Fibroblast of skin of scalp (primary cell): ENCODE measurements at regions not wholly inside any gene's neighbourhood (a gene's known extent, or its start where the extent isn't known, plus 50 kb on each side); places are given as distances from the start of the nearest gene placed in this dataset.
A peak's percentile ranks its signal among the peaks of the same experiment; 100 is the strongest.

Source experiments
- DNase-seq: peaks from one replicate; pipeline ENCODE4 v3.0.0-alpha.2; 2013

DNA sequence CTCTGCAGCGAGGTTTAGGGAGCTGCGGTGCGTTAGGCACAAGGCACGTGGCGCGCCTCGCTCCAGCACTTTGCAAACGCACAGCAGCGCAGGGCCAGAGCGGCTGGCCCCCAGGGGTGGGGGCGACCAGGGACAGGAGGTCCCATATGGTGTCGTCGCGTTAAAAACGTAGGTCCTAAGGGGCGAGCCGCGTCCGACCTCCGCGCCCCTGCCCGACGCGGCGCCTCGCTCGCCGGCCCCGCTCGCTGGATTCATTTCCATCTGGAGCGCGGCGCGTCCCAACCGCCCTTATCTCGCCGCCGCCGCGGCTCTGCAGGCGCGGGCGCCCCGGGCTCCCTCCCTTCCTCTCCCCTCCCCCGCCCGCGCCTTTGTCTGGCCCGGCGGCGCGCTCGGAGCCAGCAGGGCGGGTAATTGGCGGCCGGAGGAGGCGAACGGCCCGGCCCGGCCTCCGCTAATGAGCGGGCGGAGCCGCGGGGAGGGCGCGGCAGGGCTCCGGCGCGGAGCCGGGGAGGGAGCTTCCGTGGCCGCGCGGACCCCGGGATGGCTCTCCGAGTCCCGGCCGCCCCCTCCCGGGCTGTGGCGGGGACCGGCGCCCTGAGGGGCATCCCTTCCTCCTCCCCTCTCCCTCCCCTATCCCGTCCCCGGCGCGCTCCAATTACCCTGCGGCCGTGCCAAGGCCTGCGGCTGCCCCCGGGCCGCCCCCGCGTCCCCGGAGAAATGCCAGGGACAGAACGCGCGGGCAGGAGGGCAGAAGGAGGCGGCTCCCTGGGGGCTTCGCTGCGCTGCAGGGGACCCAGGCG lies 409.0 kb downstream of the BCOR start:
- peak; percentile 46 for DNase-seq

DNA sequence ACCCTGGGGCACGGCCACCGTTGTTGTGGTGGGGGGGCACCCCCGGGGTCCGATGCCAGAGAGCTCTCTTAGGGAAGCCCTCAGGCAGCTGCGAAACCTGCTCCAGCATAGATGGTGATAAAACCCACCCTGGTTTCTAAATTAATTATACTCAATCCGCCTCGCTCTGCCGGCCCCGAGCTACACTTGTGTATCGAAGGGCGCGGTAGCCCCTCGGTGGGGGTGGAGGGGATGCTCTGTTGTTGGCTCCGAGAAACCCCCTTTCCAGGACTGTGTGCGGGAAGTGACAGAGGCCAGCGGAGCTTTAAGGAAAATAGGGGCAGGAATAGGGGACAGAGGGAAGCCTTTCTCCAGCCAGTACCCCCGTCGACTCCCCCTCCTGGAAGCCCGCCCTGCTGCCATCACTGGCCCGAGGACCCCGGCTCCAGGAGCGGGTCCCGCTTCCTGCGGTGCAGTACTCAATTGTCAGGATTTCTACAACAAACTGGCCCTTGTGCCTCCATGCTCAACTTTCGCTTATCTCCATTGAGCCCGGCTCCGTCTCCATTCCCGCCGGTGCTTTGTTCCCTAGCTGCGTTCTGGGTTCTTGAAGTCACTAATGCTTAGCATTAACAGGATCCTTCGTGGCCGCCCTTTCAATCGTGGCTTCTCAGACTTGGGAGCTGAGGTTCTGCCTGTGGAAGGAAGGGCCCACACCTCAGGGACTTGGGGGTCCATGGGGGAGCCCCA lies 408.2 kb downstream of the BCOR start:
- DNase-seq = no peak

DNA sequence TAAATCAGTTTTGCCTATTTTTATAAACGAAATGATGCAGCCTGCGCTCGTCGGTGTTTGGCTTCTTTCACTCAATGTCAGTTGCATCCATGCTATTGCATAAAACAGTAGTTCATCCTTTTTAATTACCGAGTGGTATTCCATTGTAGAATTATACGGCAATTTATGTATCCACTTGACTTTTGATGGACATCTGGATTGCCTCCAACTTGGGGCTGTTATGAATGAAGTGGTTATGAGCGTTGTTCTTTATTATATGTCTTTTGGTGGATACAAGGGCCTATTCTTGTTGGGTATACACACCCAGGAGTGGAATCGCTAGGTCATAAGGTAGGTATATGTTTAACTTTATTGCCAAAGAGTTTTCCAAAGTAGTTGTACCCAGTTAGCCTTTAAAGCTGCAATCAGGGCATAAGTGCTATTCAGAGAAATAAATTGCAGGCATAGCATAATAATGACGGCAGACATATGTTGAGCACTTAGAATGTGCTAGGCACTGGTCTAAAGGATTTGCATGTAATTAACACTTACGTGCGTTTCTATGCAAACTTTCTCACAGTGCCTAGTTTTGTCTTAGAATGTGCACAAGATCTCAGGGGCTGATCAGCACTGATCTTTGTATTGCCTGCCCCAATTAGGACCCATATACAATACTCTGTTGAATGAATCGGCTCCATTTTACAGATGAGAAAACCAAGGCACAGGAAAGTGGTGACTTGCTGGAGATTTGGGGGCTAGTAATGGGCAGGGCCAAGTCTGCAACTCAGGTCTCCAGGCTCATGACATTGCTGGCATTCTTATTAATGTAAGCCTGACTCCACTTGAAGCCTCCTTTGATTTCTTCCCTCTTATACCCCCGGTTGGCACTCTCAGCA lies 407.0 kb downstream of the BCOR start:
- DNase-seq = no peak

DNA sequence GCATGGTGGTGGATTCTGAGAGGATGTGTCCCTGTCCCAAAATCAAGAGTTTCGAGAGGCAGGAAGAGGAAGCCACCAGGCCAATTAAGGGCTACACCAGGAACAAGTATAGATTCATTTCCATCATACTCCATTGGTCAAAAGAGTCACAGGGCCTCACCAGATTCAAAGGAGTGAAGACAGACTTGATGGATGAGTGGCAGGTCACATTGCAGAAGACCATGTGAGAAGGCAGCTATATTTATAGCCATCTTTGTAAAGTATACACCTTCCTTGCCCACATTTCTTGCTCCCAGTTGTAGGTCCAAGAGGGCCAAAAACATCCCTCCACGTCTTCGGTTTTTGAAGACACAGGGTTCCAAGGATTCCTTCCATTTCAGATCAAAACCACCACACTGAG lies 406.0 kb downstream of the BCOR start:
- no peak for DNase-seq

DNA sequence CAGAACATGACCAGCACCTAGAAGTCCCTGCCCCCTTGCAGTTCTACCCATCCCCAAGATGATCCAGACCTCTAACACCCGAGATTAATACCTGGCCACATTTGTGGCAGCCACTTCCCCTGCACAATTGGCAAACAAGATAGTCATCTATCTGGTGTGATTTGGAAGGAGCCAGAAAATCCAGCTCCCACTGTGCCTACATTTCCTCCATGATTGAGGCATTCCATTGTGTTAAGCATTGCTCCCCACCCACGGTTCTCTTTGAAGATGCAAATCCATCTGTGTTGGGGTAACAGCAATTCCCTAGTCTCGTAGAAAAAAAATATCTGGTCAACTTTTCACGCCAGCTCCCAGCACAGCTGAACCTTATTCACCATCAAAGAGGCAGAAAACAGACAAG lies 405.0 kb downstream of the BCOR start:
- DNase-seq = no peak

DNA sequence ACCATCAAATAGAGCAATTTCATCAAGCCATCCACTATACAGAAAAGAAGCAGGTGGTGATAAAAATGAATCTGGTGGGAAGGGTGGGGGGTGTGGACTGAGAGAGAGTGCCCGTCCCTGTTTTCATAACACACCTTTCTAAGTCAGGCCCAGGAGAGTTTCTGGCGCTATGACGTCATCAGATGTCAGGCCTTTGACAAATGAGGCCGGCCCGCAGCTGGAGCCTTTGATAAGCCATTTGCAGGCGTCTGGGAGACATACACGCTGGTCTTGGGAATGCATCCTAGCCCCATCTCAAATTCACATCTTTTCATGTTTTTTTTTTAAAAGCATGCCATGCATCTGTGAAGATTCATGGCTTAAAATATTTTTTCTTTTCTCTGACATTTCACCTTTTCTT lies 404.5 kb downstream of the BCOR start:
- no peak for DNase-seq

DNA sequence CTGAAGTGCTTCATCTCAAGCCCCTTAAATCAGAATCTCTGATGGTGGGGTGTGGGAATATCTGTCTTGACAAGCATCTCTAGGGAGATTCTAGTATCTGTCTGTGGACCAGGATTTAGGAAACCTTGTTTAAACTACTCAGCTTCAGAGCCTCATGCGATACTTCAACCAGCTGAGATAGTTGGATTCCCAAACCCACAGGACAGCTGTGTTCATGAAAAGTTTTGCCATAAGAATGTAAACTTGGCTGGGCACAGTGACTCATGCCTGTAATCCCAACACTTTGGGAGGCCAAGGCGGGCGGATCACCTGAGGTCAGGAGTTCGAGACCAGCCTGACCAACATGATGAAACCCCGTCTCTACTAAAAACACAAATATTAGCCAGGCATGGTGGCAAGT lies 395.1 kb downstream of the BCOR start:
- peak; percentile 22 for DNase-seq

DNA sequence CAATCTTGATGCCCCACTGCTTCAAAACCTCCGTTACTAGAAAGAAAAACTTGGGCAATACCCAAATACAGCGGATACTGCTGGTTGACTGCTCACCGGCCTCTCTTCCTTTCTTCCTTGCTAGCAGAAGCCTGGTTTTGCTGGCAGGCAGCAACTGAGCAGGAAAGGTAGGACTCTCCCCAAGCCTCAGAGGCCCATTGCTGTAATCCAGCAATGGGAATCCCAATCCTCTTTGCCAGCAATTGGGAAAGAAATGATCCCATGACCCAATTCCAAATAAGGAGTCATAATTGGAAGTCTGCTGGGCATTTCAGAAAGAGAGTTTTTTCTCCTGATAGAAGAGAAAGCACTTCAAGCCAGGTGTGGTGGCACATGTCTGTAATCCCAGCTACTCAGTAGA lies 394.5 kb downstream of the BCOR start:
- no peak for DNase-seq

DNA sequence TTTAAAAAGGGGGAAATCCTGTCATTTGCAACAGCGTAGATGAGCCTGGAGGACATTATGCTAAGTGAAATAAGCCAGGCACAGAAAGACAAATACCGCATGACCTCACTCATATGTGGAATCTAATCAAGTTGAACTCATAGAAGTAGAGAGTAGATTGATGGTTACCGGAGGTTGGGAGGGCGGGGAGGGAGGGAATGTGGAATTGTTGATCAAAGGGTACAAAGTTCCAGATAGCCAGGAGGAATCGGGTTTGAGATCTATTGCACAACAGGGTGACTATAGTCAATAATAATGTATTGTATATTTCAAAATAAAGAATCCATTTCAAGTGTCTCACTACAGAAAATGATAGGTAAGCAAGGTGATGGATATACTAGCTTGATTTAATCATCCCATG lies 393.2 kb downstream of the BCOR start:
- no peak for DNase-seq

DNA sequence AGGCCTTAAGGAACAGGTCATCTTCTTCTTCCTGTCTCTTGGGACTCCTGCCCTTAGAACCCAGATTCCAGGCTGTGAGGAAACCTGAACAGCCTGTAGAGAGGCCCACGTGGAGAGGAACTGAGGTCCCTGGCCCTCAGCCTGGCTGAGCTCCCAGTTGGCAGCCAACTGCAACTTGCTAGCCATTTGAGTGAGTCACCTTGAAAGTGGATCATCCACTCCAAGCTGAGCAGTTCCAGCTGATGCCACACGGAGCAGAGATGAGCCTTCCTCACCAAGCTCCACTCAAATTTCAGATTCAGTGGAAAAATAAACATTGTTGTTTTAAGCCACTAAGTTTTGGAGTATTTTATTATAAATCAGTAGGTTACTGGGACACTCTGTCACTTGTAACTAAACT lies 392.5 kb downstream of the BCOR start:
- DNase-seq = peak; percentile 83

DNA sequence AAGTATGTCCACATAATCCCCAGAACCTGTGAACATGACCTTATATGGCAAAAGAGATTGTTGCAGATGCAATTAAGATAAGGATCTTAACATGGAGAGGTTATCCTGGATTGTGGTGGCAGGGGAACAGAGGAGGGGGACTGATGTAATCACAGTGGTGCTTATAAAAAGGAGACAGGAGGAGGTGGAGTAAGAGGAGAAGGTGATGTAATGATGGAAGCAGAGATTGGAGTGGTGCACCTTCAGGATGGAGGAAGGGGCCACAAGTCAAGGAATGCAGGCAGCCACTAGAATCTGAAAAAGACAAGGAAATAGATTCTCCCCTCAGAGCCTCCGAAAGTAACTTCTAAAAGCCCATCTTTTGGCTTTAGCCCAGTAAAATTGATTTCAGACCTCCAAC lies 388.4 kb downstream of the BCOR start:
- no peak for DNase-seq

DNA sequence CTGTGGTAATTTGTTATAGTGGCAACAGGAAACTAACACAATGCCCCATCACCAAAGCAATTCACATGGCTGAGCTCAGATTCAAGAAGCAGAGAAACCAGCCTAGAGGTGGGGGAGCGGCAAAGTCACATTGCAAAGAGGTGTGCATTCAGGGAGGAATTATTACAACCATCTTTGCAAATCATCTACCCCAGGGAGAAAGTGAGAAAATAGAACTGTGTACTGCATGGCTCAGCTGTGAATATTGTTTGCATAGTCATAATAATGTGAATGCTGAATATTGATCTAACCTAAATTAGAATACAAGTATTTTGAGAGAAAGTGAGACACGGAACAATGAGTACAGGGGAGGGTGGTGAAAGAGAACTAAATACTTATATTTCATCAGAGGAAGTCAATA lies 387.9 kb downstream of the BCOR start:
- no peak for DNase-seq

DNA sequence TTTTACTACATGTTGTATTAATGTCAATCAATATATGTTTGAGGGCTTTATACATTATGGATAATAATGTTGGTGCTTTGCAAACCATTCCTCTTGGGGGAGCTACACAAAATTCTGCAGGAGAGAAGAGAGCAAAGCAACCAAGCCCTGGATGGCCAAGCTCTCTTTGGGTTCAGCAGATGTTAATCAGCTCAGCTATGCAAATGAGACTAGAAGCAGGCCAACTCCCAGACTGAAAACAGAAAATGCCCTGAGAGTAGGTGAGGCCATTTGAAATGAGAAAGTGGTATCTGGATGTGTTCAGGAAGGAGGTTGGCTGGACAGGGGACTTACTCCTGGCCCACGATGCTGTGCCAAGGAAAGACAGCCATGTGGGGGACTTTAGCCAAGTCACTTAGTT lies 387.0 kb downstream of the BCOR start:
- no peak for DNase-seq

DNA sequence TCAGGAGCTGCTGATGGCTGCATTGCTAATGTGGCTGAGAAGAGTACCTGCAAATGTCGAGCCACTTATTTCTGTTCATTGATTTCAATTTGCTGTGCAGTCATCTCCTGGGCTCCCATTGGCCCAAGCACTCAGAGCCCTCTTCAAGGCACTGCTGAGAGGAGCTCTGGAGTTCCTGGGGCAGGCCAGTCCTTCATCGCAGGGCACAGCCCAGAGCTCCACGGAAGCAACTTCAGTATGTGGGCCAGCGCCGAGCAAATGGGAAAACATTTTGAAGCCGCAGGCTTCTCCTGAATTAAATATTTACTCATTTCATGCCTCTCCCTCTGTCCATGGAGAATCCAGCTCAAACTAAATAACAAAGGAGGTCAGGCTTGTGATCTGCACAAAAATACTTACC lies 383.3 kb downstream of the BCOR start:
- DNase-seq = no peak

DNA sequence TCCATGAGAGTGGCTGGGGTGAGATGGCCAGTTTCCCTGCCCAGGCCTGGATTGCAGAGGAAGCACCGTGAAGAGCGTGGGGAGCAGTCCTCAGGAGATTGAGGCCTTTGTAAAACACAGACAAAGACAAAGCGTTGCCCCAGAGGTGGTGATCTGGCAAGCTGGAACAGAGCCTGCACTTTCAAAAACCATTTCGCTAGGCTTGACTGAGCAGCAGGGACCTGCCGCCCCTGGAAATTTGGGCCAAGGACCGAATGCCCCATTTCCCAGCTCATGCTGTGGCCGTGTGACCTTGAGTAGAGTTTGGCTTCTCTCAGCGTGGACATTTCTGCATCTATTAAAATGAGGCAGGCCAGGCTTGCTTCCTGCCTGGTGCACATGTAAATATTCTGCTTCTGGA lies 381.4 kb downstream of the BCOR start:
- DNase-seq = no peak

DNA sequence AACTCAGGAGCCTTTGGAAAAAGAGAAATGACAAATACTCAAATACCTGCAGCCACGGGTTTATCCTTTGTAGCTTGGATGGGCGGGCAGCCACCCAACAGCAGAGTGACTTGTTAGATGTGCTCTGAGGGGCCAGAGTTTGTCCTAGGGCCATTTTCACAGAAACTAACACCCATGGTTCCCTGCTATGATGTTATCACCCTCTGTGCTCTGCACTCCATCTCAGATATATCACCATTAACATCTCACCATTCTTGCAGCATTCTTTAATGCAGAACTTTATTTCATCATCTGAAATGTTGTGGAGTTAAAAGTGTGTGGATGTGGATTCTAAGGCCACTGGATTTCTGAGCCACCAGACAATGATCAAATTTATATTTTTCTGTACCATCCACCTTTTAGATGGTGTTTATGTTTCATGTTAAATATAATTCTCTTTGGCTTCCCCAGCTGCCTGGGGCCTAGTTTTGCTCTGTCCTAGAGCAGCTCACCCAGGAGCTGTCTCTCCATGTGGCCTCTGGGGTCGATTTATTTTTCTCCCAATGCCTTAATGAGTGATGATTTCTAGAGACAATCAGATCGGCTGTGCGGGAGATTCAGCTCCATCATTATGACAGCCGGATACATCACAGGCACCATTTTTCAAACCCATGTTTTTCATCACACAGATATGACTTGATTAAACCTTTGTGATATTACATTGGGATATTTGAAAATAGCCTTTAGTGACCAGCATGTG lies 380.8 kb downstream of the BCOR start:
- DNase-seq = no peak

DNA sequence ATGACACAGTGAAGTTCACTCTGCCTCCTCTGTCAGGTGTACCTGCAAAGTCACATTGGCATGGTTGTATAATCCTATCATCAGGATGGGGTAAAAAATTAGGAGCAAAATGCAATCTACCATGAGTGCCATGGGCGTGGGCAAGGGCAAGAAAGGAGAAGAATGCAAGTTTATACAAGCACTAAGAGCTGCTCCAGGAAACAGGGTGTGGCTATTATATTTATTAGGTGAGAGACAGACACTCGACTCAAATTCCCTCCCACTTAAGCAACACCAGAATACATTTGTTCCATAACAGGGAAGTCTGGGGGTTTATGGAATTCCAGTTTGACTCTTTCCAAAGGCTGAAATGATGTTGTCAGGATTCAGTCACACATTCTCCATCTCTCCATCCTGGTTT lies 378.8 kb downstream of the BCOR start:
- DNase-seq = no peak

DNA sequence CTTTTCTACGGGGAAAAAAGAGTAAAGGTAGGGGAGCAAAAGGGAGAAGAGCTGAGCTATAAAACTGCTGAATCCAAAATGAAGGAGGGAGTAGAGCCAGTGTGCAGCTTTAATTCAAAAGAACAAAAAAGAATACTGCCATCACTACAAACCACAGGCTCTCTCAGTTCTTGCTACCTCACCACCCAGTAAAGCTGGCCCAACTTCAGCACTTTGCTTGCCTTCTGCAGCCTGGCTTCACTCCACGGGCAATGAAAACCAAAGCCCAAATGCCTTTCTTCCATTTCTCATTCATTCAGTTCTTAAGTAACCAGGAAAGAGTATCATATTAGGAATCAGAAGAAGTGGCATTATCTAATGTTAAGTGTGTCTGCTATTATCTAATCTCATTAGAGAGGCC lies 376.8 kb downstream of the BCOR start:
- DNase-seq = no peak

DNA sequence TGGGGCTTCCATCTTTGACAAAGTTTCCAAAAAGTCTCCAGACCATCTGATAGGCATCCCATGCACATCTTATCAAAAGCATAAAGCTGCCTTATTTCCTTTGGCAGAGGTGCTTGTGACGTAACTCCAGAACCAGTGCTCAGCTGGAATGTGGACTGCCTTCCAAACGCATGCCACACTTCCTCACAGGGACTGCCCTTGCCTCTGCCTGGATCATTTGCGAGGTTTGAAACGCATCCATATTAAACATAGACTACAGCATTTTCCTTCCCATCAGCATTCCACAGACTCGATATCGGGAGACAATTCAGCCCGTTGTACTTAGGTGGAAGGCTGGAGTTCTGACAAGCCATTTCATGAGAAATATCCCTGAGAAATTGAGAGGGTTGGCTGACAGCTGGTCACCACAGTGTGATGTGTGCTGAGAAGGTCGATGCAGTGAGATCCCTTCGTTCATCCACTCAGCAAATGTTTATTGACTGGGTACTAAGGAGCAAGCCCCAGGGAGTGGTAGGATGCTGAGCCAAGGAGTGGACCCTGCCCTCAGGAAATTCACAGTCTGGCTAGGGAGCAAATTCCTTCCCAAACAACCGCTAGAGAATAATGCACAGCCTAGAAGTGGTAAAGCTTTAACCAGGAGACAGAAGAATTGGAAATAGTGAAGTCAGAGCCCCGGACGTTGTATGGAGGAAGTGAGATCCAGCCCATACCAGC lies 376.0 kb downstream of the BCOR start:
- DNase-seq = peak; percentile 69

DNA sequence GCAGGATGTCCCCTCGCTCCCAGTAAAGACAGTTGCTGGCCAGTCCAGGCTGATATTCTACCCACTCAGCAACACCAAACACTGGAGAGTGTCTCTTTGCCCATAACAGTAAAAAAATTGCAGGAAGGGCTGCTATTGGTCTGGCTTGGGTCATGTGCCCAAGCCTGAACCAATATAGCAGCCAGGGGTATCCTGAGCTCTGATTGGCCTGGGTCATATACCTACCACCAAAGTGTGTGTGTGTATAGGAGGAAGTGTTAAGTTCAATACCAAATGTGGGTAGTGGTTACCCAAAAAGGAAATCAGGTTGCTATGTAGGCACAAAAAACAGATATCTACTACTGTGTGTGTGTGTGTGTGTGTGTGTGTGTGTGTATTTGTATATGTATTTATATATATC lies 373.2 kb downstream of the BCOR start:
- DNase-seq = no peak

DNA sequence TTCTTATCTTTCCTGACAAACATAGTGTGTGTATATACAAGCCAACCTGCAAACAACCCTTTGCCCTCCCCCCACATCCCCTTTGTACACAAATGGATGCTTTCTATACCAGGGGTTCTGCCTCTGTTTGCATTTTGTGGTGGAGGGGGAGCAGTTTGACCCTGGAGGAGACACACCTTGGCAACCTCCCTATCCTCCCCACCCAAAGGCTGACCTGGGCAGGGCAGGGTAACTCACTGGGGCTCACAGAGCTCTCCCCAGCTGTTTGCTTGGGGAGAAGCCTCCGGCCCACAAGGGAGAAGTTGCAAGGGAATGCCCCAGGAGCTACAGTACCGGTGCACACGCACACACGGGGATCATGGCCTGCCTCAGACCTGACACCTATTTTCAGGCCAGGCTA lies 372.6 kb downstream of the BCOR start:
- DNase-seq = no peak
